ENCODE measurements at regions not wholly inside any gene's neighbourhood (a gene's known extent, or its start where the extent isn't known, plus 50 kb on each side); places are given as distances from the start of the nearest gene placed in this dataset.

DNA sequence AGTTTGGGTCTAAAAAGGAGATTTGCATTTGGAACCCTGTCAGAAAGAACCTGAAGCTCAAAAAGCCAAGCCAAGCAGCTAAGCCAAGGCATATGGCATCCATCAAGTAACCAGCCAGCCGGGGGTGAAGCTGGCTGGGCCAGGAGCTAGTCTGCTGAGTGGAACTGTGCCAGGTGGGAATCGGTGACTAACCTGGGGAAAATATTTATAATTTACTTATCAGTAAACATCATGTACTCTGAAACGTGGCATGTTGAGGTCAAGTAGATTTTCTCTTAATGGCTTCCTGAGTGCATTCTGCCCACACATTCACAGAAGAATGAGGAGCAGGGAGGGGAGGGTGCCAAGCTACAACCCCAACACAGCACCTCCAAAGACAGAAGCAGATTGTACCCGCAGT, 70.5 kb upstream of the SESN3 start:
- no peaks in the 10 kb centered on the region for H3K9me3 ChIP-seq
- TF ChIP-seq, protein P1, sequence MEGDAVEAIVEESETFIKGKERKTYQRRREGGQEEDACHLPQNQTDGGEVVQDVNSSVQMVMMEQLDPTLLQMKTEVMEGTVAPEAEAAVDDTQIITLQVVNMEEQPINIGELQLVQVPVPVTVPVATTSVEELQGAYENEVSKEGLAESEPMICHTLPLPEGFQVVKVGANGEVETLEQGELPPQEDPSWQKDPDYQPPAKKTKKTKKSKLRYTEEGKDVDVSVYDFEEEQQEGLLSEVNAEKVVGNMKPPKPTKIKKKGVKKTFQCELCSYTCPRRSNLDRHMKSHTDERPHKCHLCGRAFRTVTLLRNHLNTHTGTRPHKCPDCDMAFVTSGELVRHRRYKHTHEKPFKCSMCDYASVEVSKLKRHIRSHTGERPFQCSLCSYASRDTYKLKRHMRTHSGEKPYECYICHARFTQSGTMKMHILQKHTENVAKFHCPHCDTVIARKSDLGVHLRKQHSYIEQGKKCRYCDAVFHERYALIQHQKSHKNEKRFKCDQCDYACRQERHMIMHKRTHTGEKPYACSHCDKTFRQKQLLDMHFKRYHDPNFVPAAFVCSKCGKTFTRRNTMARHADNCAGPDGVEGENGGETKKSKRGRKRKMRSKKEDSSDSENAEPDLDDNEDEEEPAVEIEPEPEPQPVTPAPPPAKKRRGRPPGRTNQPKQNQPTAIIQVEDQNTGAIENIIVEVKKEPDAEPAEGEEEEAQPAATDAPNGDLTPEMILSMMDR (IDR thresholded peaks at IDR 0.05): no peak

DNA sequence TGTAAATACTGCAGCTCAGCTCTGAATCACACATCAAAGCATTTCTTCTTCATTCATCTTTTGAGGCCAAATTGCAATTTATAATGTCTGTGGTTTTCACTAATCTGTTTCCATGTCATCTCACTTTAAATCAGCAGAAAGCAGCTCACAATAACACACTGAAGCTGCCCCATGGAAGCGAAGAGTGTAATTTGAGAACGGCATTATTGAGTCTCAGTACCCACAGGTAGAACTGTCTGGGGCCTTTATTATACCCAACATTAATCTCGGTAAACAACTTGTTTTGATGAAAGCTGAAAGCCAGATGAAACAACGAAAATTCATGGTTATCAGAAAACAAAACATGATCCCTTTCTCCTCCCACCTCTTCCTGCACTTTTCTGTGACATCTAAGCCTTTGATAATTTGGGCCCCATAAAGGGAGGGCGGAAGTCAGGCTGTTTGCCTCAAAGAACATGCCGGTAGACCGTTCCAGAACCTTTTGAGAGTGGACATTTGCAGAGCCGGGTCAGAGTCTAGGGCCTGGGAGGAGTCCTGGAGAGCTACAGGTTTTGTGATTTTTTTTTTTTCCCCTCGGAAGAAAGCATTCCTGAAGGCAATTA, 68.2 kb upstream of the SESN3 start:
- no peak overlapping the region for H3K4me3 ChIP-seq (ENCODE audit: low read depth in 1 of 2, low read length in 1 of 2)
- no peak overlapping the region for H3K27ac ChIP-seq
- no peaks in the 10 kb centered on the region for H3K36me3 ChIP-seq
- H3K9me3 ChIP-seq: no peaks in the 10 kb centered on the region
- TF ChIP-seq, protein P1 (IDR thresholded peaks at IDR 0.05): no peak
- H3K27me3 ChIP-seq: no peaks in the 10 kb centered on the region
- peaks cover 0 to 4% of the 10 kb centered on the region in 2 experiments for H3K4me1 ChIP-seq (ENCODE audit: control insufficient read depth in 1 of 2, insufficient read depth in 1 of 2, low read depth in 1 of 2, low read length in 1 of 2)

More for the DNA sequence above, 70.5 kb upstream of the SESN3 start:
- Histone ChIP-seq H3K27ac (no peak overlapping the region), H3K4me3 (ENCODE audit: low read depth in 1 of 2, low read length in 1 of 2) (no peak overlapping the region), H3K4me1 (ENCODE audit: control insufficient read depth in 1 of 2, insufficient read depth in 1 of 2, low read depth in 1 of 2, low read length in 1 of 2) (peaks cover 0 to 4% of the 10 kb centered on the region in 2 experiments), H3K36me3 (no peaks in the 10 kb centered on the region), H3K27me3 (no peaks in the 10 kb centered on the region)

DNA sequence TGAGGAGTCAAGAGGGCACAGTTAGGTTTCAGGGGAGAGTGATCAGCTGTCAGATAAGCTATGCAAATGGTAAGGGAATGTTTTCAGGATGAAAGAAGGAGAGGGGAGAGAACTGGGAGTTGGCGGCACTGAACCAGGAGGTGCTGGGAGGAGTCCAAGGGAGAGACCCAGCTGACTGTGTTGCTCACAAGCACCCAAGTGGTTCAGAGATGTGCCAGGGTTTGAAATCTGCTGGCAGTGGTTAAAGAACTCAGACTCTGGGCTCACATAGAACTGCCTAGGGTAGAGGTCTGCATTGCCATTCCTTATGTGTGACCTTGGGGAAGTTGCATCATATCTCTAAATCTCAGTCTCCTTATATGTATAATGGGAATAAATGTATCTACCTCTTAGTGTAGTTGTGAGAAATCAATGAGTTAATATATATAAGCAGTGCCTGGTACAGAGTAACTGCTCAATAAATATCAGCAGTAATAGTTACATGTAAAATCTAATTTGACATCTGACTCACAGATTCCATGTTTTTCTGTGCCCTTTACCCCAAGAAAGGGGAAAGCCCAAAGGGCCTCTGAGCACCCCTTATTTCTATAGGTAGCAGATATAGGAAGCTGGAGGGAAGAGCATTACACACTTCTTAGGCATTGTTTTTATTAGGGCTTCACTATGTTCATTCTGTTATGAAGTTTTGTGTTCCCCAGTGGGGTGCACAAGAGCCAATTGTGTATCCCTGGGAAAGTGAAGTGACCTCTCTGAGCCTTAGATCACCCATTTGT, 66.9 kb upstream of the SESN3 start:
- Histone ChIP-seq H3K36me3 (no peaks in the 10 kb centered on the region), H3K27me3 (no peaks in the 10 kb centered on the region)

DNA sequence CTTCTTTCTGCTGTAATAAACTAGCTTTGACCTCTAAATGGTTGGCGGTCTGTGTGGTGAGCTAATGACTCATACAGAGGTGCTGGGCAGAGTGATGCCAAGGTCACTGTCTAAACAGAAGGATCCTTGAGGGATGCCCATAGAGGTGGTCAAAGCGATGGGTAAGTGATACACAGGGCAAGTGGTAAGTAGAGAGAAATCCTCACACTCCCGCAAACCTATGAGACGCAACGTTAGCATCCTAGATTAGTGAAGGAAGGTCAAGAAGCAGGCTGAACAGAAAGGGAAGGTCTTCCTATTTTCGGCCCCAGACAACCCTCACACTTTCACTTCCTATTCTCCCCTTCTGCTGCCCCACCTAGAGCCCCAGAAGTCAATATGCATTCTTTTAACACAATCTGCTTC, 65.6 kb upstream of the SESN3 start:
- Histone ChIP-seq H3K27ac (no peak overlapping the region), H3K36me3 (no peaks in the 10 kb centered on the region), H3K27me3 (no peaks in the 10 kb centered on the region), H3K4me1 (ENCODE audit: control insufficient read depth in 1 of 2, insufficient read depth in 1 of 2, low read depth in 1 of 2, low read length in 1 of 2) (peaks cover 0 to 4% of the 10 kb centered on the region in 2 experiments), H3K4me3 (ENCODE audit: low read depth in 1 of 2, low read length in 1 of 2) (no peak overlapping the region), H3K9me3 (no peaks in the 10 kb centered on the region)
- TF ChIP-seq, protein P1 (IDR thresholded peaks at IDR 0.05): no peak

More for the DNA sequence above, 66.9 kb upstream of the SESN3 start:
- Histone ChIP-seq H3K9me3 (no peaks in the 10 kb centered on the region), H3K4me1 (ENCODE audit: control insufficient read depth in 1 of 2, insufficient read depth in 1 of 2, low read depth in 1 of 2, low read length in 1 of 2) (peaks cover 0 to 4% of the 10 kb centered on the region in 2 experiments), H3K27ac (no peak overlapping the region), H3K4me3 (ENCODE audit: low read depth in 1 of 2, low read length in 1 of 2) (no peak overlapping the region)
- TF ChIP-seq, protein P1 (IDR thresholded peaks at IDR 0.05): no peak

DNA sequence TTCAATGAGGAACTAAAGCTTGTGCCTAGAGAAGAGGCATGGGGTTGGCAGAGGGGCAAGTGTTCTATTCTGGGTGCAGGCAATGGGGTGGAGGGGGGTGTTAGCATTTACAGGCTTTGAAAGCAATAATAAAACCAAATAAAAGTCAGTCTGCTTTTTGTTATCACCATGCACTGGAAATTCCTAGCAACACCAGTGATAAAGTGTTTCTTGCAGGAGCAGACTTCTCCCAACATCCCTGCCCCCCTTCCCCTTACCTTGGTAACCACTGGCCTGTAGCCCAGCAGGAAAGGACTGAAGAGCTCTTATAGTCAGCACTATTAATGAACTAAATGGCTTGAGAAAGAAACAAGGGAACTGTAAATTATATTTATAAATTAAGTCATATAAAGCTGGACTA, 65.2 kb upstream of the SESN3 start:
- H3K4me3 ChIP-seq (ENCODE audit: low read depth in 1 of 2, low read length in 1 of 2): no peak overlapping the region
- H3K27me3 ChIP-seq: no peaks in the 10 kb centered on the region
- peak overlapping the region; percentile 25 for H3K27ac ChIP-seq

More for the DNA sequence above, 65.2 kb upstream of the SESN3 start:
- Histone ChIP-seq H3K9me3 (no peaks in the 10 kb centered on the region), H3K4me1 (ENCODE audit: control insufficient read depth in 1 of 2, insufficient read depth in 1 of 2, low read depth in 1 of 2, low read length in 1 of 2) (peaks cover 0 to 4% of the 10 kb centered on the region in 2 experiments), H3K36me3 (no peaks in the 10 kb centered on the region)
- TF ChIP-seq, protein P1 (IDR thresholded peaks at IDR 0.05): no peak
